Mucosa of gallbladder (tissue), 1 donor: ENCODE measurements at regions not wholly inside any gene's neighbourhood (a gene's known extent, or its start where the extent isn't known, plus 50 kb on each side); places are given as distances from the start of the nearest gene placed in this dataset.

ENCODE experiments used
- DNase-seq: peaks from one replicate; pipeline ENCODE4 v3.0.0-alpha.2; 2020; ENCODE audit warnings: low spot score
- donor health status: DM: no; HTN: no; CAD: no.

GRCh38 chrX:150164971-150165600 lies 198.0 kb upstream of the MAMLD1 start:
- DNase-seq, result no peak

DNA sequence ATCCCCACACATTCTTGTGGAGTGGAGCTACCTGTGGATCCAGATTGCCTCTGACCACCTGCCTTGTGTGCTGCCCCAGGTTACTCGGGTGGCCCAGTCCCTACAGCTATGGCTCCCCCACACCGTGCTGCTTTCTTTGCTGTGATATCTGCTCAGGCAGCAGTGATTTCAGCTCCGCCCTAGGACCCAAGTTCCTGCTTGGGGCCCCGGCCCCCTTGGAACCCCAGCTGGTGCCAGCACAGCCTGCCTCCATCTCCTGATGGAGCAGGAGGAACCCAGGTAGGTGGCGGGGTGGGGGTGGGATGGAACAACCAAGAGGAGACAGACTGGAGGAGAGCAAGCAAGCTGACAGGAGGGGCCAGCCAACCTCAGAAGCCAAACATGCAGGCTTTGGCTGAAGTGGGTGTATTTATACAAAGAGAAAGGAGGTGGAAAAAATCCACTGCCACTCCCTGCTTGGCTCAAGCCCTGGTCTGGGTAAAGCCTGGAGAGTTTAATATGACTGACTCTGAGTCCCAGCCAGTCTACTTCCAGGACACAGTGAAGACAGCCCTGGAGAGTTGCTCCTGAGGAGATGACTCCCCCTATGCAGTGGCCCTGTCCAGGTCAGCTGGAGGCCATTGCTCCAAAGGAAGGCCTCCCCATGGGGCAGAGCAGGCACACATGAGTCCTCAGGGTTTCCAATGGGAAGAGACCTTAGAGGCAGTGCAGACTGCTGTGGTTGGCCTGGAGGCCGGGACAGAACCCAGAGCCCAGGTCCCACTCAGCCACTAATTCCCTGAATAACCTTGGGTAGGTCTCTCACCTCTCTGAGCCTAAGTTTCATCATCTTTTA lies 197.1 kb upstream of the MAMLD1 start:
- no peak for DNase-seq

- DNase-seq, result no peak
Observed at GRCh38 chrX:150167482-150168324, 195.4 kb upstream of the MAMLD1 start.

DNA sequence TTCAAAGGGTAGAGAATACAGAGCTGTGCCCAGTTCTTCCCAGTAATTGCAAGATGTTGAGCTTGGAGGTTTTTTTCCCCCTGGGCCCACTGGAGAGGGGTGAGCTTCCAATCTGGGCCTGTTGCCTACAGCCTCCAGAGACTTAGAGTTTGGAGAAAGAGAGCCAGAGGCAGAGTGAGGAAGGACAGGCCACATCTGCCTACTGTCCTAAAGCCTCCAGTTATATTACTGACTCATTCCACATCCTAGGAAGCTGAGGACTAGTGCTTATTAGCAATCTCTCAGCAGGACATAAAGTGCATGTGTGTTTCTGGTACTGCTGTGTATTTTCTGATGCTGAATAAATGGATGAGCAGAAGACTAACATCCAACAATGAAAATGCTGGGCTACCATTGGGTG lies 181.0 kb upstream of the MAMLD1 start:
- no peak for DNase-seq

DNA sequence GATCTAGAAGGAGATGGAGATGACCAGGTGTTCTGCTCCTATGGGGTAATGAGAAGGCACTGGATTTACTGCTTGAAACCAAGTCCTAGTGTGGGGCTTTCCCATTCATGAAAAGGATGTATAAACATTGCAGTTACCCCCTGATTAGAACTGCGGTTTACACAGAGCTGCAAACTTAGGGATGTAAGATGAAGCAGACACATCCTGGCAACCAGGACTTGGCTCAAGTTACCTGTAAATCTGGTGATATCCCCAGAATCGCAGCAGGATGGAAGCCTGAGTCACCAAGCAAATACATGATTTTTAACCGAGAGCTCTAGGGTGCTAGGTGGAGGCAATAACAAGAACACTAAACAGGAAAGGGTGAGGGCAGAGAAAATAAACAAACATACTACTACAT lies 178.6 kb upstream of the MAMLD1 start:
- DNase-seq, result no peak

DNA sequence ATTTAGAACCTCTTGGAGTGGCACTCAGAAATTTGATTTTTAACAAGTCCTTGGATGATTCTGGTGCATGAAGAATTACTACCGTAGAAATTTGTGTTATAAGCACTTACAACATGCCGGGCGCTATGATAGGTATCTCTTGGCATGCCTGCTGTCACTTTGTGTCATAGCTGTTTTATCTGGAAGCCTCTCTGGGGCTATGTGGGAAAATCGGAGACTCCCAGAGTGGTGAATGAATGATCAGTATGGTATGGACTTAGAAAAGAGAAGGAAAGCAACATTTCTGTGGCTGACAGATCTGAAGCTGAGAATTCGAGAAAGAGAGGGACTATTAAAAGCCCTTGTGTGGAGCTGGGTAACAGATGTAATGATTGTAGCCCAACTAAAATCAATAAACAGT lies 177.4 kb upstream of the MAMLD1 start:
- DNase-seq, result no peak

- no peak for DNase-seq
Observed at GRCh38 chrX:150192816-150193215, 170.3 kb upstream of the MAMLD1 start.

- no peak for DNase-seq
Observed at GRCh38 chrX:150196285-150196684, 166.8 kb upstream of the MAMLD1 start.

DNA sequence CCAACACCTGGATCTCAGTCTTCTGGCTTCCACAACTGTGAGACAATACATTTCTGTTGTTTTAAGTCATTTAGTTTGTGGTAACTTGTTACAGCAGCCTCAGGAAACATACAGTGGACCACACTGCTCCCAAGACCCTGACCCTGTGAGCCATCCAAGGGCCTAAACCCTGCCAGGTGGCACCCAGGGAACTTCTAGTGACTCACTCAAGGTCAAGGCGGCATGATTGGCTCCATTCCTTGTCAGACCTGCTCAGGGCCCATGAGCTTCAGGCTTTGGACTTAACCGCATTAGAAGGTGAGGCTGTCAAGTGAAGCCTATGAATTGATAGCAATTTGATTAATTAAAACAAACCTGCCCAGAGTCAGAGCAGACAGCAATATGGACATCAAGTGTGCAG lies 165.7 kb upstream of the MAMLD1 start:
- no peak for DNase-seq

- DNase-seq, result no peak
Observed at GRCh38 chrX:150198776-150199175, 164.3 kb upstream of the MAMLD1 start.

DNA sequence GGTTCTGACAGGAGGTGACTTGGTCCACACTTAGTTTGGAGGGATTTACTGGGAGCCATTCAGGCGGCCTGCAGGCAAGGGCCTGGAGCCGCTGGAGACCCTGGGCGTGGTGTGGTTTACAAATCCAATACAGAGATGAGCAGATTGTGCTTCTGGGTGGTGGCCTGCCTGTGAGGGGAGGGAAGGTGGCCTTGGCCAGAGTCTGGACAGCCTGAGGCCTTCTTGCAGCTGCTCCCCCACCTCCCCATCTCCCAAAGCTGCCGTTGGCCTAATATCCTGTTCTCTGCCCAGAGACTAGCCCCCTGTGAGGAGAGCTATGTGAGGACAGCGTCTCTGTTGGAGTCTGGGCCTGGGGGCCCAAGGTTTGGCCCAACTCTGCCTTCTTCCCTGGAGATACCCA lies 163.9 kb upstream of the MAMLD1 start:
- DNase-seq, result no peak

DNA sequence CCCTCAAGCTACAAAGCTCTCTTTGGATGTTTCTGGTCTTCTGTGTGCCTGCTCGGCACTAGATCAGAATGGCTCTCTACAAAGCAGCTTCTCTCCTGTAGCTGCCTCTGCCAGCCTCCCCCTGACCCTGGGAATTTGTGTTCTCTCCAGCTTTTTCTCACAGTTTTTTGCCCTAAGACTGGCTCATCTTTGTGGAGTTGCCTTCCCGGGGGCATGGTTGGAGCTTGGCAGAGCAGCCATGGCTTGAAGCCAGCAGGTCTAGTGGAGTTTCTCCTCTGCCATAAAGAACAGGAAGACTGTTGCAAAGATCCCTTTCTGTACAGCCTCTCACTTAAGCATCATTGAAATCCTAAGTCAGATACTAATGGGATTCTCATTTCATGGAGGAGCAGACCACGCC lies 163.3 kb upstream of the MAMLD1 start:
- no peak for DNase-seq

DNA sequence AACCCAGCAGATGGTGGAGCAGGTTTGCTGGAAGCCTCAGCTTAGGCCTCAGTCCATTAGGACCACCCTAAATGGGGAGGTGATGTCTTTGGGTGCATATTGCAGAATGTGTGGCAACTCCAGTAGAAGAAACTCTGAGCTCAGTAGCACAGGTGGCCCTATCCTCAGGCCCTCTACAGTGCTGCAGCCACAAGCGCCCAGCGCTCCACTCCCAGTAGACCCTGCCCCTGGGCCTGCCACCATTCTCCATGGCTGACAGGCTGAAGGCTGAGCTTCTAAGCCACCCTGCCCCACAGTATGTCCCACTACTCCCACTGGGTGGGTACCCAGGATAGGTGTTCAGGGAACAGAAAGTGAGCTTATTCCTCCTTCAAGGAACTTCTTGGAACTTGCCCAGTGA lies 162.8 kb upstream of the MAMLD1 start:
- no peak for DNase-seq

DNA sequence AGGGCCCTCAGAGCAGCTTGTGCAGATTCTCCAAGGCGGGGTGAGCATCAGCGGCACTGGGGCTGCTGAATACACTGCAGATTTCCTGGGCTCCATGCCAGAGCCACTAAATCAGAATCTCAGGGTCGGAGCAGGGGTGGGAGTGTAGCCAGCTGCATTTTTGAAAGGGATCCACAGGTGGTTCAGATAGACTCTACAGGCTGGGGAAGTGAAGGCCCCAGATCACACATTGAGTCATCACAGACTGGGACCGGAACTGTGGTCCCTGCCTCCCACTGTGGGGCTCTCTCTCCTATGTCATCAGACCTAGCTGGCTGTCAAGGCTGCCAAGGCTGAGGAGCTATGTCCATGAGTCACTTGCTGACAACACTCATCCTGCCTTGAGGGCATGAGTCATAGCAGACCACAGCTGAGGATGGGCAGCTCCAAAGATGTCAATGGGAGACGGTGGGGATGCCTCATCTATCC lies 162.3 kb upstream of the MAMLD1 start:
- DNase-seq, result peak; percentile 32

- no peak for DNase-seq
Observed at GRCh38 chrX:150201391-150201790, 161.7 kb upstream of the MAMLD1 start.

GRCh38 chrX:150201841-150202240 lies 161.3 kb upstream of the MAMLD1 start:
- no peak for DNase-seq

DNA sequence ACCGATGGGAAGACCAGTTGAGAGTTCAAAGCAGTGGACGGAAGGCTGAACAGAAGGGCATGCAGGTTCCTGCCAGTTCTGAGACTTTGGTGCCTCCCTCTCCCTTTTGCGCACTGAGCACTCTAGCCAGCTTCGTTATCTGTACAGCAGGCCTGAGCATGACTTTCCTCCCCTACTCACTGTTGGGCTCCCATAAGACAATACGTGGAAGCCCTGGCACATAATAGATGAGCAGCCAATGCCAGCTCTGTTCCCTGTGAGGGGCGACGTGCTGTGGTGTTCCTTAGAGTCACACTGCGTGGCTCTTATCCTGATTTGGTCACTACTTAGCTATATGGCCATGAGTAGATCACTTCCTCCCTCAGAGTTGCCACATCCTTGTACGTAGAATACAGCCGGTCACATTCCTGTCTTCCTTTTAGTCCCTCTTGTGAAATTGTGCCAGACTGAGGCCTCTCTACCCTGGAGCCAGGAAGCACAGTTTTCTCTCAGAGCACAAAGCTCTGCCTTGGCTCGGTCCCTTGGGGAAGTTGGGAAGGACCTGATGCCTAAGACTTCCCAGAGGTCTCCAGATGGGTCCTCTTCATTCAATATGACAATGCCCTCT lies 160.4 kb upstream of the MAMLD1 start:
- no peak for DNase-seq

- no peak for DNase-seq
Observed at GRCh38 chrX:150203248-150203645, 159.9 kb upstream of the MAMLD1 start.

DNA sequence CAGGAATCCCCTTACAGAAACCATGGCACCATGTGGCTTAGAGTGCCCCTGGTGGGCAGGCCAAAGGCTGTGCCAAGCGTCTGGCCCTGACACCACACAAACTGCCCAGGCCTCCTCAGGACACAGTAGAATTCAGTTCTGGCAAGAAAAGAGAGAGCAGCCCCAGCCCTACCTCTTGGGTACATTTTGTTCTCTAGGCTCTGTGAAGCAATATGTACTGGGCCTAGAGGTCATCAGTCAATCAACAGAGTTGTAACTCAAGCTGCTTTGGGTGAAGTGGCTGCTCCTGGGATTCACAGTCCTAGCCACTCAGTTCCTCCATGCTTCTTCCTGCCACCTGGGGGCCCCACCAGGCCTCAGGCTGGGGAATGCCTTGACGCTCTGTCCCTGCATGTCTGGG lies 158.1 kb upstream of the MAMLD1 start:
- DNase-seq, result no peak

DNA sequence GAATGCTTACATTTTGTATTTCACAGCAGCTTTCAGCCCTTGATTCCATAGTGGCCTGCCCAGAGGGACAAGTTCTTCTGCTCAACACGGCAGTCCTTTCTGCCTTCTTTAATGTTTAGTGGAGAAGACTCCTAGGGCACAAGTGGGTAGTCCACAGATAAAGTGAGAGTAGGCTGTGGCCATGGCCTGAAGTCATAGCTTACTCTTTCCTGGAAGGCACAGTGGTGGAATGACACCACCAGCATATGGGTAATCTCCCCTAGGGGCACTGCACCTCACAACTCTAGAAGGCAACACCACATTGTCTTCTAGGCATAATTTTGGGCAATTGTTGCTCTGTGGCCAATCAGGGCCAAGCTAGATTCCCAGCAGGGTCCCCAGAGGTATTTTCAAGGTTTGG lies 155.4 kb upstream of the MAMLD1 start:
- DNase-seq, result no peak

- DNase-seq, result no peak
Observed at GRCh38 chrX:150211988-150212387, 151.1 kb upstream of the MAMLD1 start.
